Myocyte (in vitro differentiated cells): ENCODE measurements at regions not wholly inside any gene's neighbourhood (a gene's known extent, or its start where the extent isn't known, plus 50 kb on each side); places are given as distances from the start of the nearest gene placed in this dataset.
A peak's percentile ranks its signal among the peaks of the same experiment; 100 is the strongest.
"Not testable (repeated sequence)": the region's sequence is repeated elsewhere in the genome, so short reads cannot be mapped to it uniquely, and the experiment has no call there.

Source experiments
- DNase-seq: peaks from one replicate; pipeline ENCODE4 v3.0.0-alpha.2; 2012; ENCODE audit warnings: low read depth

DNA sequence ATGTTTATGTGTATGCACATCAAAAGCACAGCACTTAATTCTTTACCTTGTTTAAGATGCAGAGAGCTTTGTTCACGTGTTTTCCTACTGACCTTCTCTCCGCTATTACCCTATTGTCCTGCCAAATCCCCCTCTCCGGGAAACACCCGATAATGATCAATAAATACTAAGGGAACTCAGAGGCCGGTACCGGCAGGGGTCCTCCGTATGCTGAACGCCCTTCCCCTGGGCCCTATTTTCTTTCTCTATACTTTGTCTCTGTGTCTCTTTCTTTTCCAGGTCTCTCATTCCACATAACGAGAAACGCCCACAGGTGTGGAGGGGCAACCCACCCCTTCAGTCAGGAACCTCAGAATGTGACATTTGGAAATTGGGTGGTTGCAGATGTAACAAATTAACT, 160.1 kb downstream of the ADRA2C start:
- not testable (repeated sequence) for DNase-seq

DNA sequence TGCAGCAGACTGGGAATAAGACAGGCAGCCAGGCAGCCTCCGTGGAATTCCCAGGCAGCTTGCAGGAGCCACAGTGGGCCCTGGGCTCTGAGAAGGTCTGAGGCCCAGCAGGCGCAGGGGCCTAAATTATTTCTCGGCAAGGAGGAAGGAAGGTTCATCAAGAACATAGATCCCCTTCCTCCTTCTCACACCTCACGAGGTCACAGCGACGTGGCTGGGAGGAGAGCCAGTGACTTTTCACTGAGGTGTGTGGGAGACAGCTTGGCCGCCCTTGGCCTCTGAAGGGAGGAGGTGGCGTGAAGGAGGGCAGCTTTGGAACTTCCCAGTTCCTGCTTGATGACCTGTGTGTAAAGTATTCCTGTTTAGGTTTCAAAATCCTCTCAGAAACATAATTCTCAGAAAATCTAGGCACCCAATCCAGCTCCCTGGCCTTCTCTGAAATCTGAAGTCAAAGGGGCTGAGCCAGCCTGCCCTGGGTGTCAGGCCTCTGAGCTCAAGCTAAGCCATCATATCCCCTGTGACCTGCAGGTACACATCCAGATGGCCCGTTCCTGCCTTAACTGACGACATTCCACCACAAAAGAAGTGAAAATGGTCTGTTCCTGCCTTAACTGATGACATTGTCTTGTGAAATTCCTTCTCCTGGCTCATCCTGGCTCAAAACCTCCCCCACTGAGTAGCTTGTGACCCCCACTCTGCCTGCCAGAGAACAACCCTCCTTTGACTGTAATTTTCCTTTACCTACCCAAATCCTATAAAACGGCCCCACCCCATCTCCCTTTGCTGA, 161.0 kb downstream of the ADRA2C start:
- DNase-seq = not testable (repeated sequence)

DNA sequence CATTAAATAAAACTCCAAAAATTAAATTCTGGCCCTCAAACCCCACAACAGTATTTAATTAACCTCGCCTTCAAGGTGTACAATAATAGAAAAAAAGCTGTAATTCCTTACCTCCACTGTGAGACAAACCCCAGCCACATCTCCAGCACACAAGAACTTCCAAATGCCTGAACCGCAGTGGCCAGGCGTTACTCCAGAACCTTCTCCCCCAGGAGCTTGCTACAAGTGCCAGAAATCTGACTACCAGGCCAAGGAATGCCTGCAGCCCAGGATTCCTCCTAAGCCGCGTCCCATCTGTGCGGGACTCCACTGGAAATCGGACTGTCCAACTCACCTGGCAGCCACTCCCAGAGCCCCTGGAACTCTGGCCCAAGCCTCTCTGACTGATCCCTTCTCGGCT, 163.2 kb downstream of the ADRA2C start:
- not testable (repeated sequence) for DNase-seq

DNA sequence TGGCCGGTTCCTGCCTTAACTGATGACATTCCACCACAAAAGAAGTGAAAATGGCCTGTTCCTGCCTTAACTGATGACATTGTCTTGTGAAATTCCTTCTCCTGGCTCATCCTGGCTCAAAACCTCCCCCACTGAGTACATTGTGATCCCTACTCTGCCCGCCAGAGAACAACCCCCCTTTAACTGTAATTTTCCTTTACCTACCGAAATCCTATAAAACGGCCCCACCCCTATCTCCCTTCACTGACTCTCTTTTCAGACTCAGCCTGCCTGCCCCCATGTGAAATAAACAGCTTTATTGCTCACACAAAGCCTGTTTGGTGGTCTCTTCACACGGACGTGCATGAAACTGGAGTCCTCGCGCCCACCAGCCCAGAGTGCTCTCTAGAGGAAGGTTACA, 166.5 kb downstream of the ADRA2C start:
- not testable (repeated sequence) for DNase-seq

DNA sequence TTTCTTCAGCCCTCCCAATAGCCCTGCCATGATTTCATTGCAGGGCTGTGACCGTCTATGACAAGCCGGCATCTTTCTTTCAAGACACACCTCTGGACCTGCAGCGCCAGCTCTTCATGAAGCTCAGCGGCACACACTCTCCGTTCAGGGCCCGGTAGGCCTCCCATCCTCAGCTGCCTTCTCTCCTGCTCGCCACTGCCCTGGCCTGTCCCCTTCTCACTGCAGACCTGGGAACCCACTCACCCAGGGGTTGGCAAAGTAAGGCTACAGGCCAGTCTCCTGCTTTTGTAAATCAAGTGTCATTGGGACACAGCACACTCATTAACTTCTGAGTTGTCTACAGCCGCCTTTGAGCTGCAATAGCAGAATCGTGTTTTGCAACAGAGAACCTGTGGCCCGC, 169.2 kb downstream of the ADRA2C start:
- DNase-seq = not testable (repeated sequence)

DNA sequence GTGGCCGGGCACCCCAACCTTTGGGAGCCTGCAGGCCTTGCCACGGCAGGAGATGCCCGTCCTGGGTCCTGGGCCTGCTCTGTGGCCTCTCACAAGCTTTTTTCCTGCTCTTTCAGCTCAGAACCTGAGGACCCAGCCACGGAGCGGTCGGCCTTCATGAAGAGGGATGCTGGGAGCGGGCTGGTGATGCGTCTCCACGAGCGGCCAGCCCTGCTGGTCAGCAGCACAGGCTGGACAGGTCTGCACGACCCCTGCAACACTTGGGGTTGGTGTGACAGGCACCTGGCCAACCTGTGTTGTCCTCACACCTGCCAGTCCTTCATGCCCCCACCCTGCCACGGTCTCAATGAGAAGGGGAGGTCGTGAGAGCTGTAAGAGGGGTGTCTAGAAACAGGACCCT, 170.0 kb downstream of the ADRA2C start:
- DNase-seq = no peak

DNA sequence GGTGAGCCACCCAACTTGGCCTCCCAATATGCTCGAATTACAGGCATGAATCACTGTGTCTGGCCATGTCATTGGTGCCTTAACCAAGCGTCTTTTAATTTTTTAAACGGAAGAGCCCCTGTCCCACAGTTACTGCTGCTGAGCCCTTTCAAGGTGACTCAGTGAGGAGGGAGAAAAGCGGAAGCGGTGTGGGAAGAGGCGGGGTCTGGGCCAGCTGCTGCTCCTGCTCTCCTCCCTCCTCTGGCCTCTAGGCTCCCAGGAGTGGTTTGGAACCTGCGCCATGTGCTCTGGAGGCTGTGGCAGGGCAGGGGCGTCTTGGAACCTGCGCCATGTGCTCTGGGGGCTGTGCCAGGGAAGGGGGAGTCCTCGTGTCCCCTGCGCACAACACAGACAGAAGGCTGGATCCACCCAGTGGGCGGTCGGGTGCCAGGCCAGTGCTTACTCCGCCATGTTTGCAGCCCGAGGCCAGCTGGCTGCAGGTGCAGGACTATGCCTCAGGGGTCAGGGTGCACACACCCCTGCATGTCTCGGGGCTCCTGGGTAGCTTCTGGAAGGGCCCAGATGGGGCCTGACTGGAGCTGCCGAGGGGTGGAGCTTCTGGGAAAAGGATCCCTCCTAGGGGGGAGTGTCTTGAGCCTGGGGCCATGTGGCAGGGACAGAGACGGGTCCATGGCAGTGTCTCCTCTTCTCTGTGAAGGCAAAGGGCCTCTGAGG, 171.8 kb downstream of the ADRA2C start:
- DNase-seq = not testable (repeated sequence)

DNA sequence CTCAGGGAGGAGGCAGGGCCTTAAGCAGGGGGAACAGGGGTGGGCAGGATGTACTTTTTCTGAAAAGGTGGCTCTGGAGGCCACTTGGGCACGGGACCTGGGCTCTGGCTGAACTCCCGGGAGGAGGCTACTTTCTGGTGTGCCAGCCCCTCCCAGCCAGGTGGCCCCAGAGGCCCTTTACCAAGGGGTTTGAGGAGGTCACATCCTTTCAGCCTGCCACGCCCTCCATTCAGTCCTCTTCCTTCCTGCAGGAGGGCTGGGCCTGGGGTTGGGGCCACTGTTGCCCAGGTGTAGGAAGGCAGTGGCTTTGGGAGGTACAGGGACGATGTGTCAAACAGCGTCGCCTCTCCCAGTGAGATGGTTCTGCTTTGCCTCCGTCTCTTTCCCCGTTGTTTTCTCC, 172.5 kb downstream of the ADRA2C start:
- DNase-seq = not testable (repeated sequence)

DNA sequence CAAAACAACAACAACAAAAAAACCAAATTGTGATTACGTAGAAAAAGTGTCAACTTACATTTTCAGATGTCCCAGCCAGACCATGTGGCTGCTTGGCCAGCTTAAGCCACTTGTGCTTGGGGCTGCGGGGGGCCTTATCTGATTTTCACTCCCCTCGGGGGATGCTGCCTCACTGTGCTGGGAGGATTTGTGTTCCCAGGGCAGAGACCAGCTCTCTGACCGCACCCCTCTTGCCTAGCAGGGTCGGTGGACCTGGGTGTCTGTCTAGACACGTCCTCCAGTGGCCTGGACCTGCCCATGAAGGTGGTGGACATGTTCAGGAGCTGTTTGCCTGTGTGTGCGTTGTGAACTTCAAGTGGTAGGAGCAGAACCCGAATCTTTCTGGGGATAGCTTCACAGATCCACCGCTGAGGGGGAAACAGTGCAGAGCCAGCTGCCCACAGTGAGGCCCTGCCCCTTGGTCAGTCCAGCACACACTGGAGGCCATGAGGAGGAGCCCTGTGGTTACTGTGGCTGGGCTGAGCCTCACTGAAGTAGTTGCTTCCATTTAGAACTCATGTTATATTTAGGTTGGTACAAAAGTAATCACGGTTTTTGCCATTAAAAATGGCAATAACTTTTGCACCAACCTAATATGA, 173.9 kb downstream of the ADRA2C start:
- peak; percentile 82 for DNase-seq

DNA sequence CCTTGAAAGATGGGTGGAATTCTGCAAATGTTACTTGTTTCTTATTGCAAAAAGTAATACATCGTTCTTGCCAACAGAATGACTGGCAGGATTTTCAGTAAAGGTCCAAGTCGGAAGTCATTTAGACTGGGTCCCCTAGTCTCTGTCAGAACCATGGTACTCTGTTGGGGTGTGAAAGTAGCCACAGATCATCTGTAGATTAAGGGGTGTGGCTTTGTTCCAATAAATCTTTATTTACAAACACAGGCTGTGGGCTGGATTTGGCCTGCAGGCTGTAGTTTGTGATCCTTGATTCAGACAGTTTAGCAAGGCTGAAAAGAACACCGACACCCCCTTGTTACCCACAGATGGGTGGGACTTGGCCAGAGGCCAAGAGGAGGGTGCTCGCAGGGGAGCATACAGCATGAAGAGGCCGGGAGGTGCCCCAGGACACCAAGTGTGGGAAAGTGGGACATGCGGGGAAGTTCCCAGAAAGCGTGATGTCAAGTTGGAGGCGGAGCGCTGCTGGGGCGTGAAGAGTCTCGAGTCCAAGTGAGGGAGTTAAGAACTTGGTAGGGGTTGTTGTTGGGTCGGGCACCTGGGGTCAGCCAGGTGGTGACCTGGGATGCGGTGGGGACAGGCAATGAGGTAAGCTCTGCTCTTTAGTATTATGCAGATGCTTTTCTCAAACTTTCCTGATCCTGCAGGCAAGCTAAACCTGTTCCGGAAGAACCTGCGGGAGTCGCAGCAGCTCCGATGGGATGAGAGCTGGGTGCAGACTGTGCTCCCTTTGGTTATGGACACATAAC, 175.7 kb downstream of the ADRA2C start:
- not testable (repeated sequence) for DNase-seq

DNA sequence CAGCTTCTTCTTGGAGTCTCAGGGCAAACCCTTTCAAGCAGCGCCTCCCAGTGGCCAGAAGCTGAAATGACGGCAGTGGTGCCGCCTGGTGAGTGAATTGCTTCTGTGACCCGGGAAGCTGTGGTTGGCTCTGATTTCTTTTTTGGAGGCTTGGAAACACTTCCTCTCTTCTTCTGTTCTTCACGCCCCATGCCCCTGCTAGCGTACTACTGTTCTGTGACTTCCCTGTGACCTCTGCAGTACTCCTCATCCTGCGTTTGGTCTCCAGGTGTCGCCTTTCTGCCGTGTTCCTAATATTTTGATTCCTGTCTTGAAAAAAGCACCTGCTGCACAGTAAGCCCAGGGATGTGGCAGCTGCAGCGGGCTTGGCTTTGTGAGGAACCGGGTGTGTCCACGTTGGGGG, 176.4 kb downstream of the ADRA2C start:
- DNase-seq = peak; percentile 79

DNA sequence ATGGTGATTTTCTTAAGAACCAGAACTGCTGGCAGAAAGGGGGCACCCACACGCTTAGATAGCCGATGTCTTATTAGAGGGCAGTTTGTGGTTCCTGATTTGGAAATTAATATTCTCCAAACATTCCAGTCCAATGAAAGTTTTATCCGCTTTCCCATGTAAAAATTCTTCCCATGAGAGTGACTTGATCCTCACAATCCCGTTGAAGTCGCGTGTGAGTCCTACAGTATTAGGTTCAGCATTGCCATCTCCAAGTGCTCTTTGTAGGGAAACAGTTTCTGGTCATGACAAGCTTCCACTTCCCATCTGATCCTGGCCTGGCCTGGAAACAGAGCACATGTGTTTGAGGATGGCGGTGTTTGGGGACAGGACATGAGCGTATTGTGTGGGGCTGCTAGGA, 176.9 kb downstream of the ADRA2C start:
- peak; percentile 44 for DNase-seq

DNA sequence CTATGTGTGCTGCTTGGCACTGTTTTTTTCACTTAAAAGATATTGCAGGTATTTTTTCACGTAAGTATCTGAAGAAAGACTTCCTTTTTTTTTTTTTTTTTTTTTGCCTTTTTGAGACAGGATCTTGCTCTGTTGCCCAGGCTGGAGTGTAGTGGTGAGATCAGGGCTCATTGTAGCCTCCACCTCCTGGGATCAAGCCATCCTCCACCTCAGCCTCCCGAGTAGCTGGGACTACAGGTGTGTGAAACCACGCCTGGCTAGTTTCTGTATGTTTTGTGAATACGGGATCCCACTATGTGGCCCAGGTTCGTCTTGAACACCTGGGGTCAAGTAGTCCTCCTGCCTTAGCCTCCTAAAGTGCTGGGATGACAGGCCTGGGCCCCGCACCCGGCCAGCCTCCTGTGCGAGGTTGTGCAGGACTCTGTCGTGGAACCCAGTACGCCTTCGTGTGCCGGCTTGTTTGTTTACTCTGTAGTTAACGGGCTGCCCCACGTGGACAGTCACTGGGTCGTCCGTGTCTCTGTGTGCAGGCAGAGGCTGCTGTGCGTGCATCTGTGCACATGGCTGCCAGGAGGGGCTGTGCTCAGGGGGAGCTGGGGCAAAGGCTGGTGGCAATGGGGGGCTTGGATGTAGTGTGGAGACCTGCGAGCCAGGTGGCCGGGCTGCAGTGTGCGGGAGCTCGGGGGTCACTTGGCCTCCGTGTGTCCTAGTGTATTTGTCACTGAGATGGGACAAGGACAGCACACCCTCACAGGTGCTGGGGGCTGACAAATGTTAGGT, 179.5 kb downstream of the ADRA2C start:
- no peak for DNase-seq

DNA sequence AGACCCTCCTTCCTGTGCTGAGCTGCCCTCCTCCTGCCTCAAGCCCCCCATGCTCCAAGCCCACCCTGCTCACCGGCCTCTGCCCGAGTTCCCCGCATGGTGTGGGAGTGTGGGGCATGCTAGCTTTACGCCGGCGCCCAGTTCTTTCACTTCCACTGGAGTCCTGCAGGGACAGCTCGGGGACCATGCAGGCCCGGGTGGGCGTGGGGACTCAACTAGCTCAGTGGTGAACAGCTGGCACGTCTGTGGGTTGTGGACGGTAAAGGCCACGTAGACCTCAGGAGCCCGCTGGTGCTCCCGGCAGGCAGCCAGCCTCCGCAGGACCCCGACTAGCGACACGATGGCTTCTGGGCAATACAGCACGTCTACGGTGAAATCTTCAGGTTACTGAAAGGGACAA, 180.4 kb downstream of the ADRA2C start:
- DNase-seq = peak; percentile 46

DNA sequence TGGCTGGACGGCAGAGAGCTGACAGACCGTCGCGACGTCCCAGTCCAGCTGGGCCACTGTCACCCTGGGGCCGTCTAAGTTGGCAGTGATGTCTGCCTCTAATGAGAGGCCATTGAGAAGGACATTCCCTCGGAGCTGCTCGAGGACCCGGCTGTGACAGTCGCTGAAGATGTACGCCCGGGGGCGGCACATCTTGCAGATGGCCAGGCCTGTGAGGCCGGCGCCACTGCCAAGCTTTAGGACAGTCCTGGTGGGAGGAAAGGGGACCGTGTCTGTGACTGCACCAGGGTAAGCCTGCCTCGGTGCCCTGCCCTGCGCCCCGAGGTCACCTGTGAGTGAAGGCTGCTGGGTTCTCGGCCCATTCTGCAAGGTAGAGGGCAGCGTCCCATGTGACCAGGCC, 181.6 kb downstream of the ADRA2C start:
- not testable (repeated sequence) for DNase-seq

DNA sequence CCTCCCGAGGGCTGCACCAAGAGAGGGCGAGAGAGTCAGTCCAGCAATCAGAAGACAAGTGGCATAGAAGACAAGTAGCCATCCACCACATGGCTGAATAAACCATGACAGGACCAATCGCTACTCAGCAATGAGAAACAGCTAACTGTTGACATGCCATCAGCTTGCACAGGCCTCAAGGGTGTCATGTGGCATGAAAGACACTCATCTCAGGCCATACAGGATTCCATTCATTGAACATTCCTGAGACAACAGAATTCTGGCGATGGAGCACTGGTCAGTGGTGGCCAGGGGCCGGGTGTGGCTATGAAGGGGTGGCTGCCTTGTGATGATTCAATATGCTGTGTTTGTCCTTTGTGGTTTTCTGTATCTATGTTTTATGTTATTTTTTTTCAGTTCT, 182.0 kb downstream of the ADRA2C start:
- DNase-seq = peak; percentile 80

DNA sequence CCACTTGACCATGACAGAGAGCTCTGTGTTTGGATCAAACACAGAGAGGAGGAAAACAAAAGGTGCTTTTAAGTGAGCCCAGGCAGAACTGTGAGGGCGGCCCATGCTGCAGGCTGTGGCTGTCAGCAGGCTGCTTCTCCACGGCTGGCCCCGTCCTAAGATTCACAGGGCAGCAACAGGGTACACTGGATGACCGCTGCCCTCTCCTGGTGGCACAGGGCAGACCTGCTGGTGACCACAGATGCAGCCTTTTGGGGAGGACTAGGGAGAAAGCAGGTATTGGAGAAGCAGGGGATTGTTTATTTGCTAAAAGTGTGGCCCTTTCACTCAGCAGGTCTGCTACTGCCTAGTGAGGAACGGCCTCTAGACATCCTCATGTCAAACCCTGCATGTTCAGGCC, 183.7 kb downstream of the ADRA2C start:
- peak; percentile 66 for DNase-seq

DNA sequence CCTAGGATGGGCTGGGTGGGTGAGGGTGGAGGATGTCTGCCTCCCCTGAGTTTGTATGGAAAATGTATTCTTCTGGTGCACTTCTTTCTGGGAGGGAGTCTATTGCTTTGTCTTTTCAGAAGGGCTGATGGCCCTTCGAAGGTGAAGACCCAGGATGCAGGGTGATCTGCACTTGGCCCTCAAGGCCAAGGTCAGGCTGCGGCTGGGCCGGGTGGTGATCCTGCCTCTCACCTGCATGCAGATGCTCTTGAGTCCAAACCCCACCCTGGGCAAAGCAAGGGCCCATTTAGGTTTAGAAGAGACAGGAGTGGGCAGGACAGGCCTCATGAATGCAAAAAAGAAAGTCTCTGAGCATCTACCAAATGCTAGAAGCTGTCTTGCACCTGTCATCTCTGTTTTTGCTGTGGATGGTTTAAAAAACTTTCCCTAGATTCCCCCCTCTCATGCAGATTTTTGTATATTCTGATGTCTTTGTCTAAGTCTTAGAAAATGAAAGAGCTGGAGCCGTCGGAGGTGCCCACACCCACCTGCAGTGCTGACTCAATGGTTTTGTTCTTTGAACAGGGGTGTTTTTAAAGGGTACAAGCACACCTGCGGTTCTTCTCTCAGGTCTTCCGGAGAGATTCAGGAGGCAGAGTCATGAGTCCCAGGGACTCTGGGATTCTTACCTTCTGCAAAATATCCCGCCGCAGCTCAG, 186.4 kb downstream of the ADRA2C start:
- not testable (repeated sequence) for DNase-seq

DNA sequence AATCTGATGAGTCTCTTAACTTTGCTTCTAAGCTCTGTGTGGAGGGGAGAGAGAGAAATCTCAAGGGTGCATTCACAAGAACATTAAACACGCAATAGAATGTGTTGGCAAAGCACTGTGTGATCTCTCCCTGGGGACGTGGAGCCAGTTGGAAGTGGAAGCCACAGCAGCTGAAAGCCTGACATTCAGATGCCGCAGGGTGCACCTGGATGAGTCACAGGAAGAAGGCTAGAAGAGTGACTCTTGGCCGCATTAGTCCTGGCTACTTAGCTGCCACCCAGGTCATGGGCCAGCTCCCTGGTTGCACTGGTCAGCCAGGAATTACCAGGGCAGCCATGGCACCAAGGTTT, 186.9 kb downstream of the ADRA2C start:
- peak; percentile 82 for DNase-seq
